IMR-90 (cell line): ENCODE measurements at regions not wholly inside any gene's neighbourhood (a gene's known extent, or its start where the extent isn't known, plus 50 kb on each side); places are given as distances from the start of the nearest gene placed in this dataset.
A peak's percentile ranks its signal among the peaks of the same experiment; 100 is the strongest.

Source experiments
- ATAC-seq: fragments of 200-7000 bp; cut with Tn5 transposase; 2 replicates; pipeline ENCODE4 v1.9.1; 2020; ENCODE audit warnings: low read depth, mild to moderate bottlenecking, moderate library complexity
- BruUV-seq: library from RNA; stranded (reverse); fragments of 400-500 nt; replicated peaks from 2 replicates; lab custom pipeline; 2021; lab: Mats Ljungman, UMichigan
- CTCF ChIA-PET: fragments of 300-600 bp; formaldehyde crosslinking; extraction: SDS; loops from one replicate; lab custom pipeline; 2021; ENCODE audit warnings: antibody characterized with exemption; lab: Yijun Ruan, JAX
- POLR2A ChIA-PET: fragments of 300-600 bp; sonication (Branson Sonifier 250); formaldehyde crosslinking; loops from one replicate; lab custom pipeline; 2022; ENCODE audit warnings: antibody characterized with exemption; ENCODE audit not compliant: unreplicated experiment; lab: Charles Lee
- DNase-seq: peaks from one replicate; pipeline ENCODE4 v3.0.0; 2013
- H2AFZ ChIP-seq: replicated peaks from 2 replicates; pipeline ENCODE3; 2013; ENCODE audit warnings: low read length, mild to moderate bottlenecking; ENCODE audit not compliant: poor library complexity
- H2AK5ac ChIP-seq: 2 replicates; pipeline ENCODE4 v1.6.1; 2013; ENCODE audit warnings: low read depth, low read length, inconsistent platforms
- H2AK9ac ChIP-seq: replicated peaks from 2 replicates; pipeline ENCODE3; 2013; ENCODE audit warnings: mild to moderate bottlenecking, low read depth, low read length, moderate library complexity; ENCODE audit not compliant: poor library complexity
- H2BK120ac ChIP-seq: 2 replicates; pipeline ENCODE4 v1.6.1; 2013; ENCODE audit warnings: low read depth, low read length, inconsistent platforms
- H2BK15ac ChIP-seq: 3 replicates; pipeline ENCODE4 v1.6.1; 2013; ENCODE audit warnings: low read depth, low read length, inconsistent platforms
- H2BK20ac ChIP-seq: 2 replicates; pipeline ENCODE4 v1.6.1; 2013; ENCODE audit warnings: low read depth, mild to moderate bottlenecking, inconsistent platforms, low read length, moderate library complexity
- H2BK5ac ChIP-seq: 2 replicates; pipeline ENCODE4 v1.6.1; 2013; ENCODE audit warnings: mild to moderate bottlenecking, low read depth, low read length, inconsistent platforms; ENCODE audit not compliant: poor library complexity, severe bottlenecking
- H3K14ac ChIP-seq: replicated peaks from 2 replicates; pipeline ENCODE4 v1.6.1; 2013; ENCODE audit warnings: low read depth, low read length, inconsistent platforms
- H3K18ac ChIP-seq: 2 replicates; pipeline ENCODE4 v1.6.1; 2013; ENCODE audit warnings: low read depth, low read length, control low read depth
- H3K23ac ChIP-seq: 2 replicates; pipeline ENCODE4 v1.6.1; 2013; ENCODE audit warnings: low read depth, low read length, inconsistent platforms
- H3K27ac ChIP-seq: 2 replicates; pipeline ENCODE4 v1.5.1; 2013; ENCODE audit warnings: mild to moderate bottlenecking, control low read depth, low read length; ENCODE audit not compliant: insufficient read depth
- H3K27me3 ChIP-seq: 2 replicates; pipeline ENCODE4 v1.6.1; 2013; ENCODE audit warnings: low read length; ENCODE audit not compliant: control insufficient read depth, insufficient read depth
- H3K36me3 ChIP-seq: 2 replicates; pipeline ENCODE4 v1.6.1; 2013; ENCODE audit warnings: low read length, mixed read lengths; ENCODE audit not compliant: control insufficient read depth, insufficient read depth
- H3K4ac ChIP-seq: 2 replicates; pipeline ENCODE4 v1.6.1; 2013; ENCODE audit warnings: low read depth, low read length, inconsistent platforms
- H3K4me1 ChIP-seq: 2 replicates; pipeline ENCODE4 v1.6.1; 2013; ENCODE audit warnings: low read length, mixed read lengths; ENCODE audit not compliant: control insufficient read depth, insufficient read depth
- H3K4me2 ChIP-seq: 2 replicates; pipeline ENCODE4 v1.6.1; 2013; ENCODE audit warnings: low read depth, mild to moderate bottlenecking, control low read depth, low read length, moderate library complexity
- H3K4me3 ChIP-seq: 2 replicates; pipeline ENCODE4 v1.5.1; 2013; ENCODE audit warnings: low read depth, mild to moderate bottlenecking, control low read depth, low read length, moderate library complexity; ENCODE audit not compliant: insufficient read depth
- H3K56ac ChIP-seq: 2 replicates; pipeline ENCODE4 v1.6.1; 2013; ENCODE audit warnings: low read length, inconsistent platforms; ENCODE audit not compliant: insufficient read depth; ENCODE audit errors: extremely low read depth
- H3K79me1 ChIP-seq, 2 experiments: 2 replicates each; pipeline ENCODE4 v1.6.1; 2013; ENCODE audit warnings: low read length in 2 of 2, inconsistent platforms in 1 of 2, low read depth in 1 of 2
- H3K9ac ChIP-seq: 2 replicates; pipeline ENCODE4 v1.6.1; 2013; ENCODE audit warnings: low read depth, low read length, control low read depth
- H3K9me1 ChIP-seq: 2 replicates; pipeline ENCODE4 v1.6.1; 2013; ENCODE audit warnings: low read length, inconsistent platforms; ENCODE audit not compliant: insufficient read depth
- H3K9me3 ChIP-seq: 2 replicates; pipeline ENCODE4 v1.6.1; 2013; ENCODE audit warnings: low read length; ENCODE audit not compliant: control insufficient read depth, insufficient read depth
- H4K20me1 ChIP-seq: 2 replicates; pipeline ENCODE4 v1.6.1; 2013; ENCODE audit warnings: low read length, inconsistent platforms; ENCODE audit not compliant: insufficient read depth
- H4K5ac ChIP-seq: 2 replicates; pipeline ENCODE4 v1.6.1; 2013; ENCODE audit warnings: mild to moderate bottlenecking, low read depth, low read length, control low read depth
- H4K8ac ChIP-seq, 2 experiments: 2 replicates each; pipeline ENCODE4 v1.6.1; 2013; ENCODE audit warnings: low read depth in 2 of 2, low read length in 2 of 2, control low read depth in 1 of 2, inconsistent platforms in 1 of 2
- H4K91ac ChIP-seq: 2 replicates; pipeline ENCODE4 v1.6.1; 2013; ENCODE audit warnings: low read depth, low read length, inconsistent platforms; ENCODE audit not compliant: insufficient read depth
- CHD1 ChIP-seq: IDR thresholded peaks from 2 replicates; pipeline ENCODE4 v1.6.1; 2012; ENCODE audit warnings: low read depth, low read length, improper control_type of control experiment
- ELK1 ChIP-seq: fragments of 150-350 bp; IDR thresholded peaks from 2 replicates; pipeline ENCODE4 v1.6.1; 2016; ENCODE audit warnings: low read depth, mild to moderate bottlenecking, low read length, moderate library complexity, borderline replicate concordance
- MAFK ChIP-seq: IDR thresholded peaks from 2 replicates; pipeline ENCODE4 v1.6.1; 2012; ENCODE audit warnings: low read depth, low read length, improper control_type of control experiment
- WGBS, 2 experiments: methylation state at CpG; one replicate each; pipeline versions ENCODE4 v1.1.5 to v1.1.7; 2013; ENCODE audit warnings: missing lambda C conversion rate in 2 of 2; ENCODE audit not compliant: insufficient read length in 1 of 2; ENCODE audit errors: extremely low coverage in 2 of 2; 5-methylcytosine and 5-hydroxymethylcytosine counted together
- dilution Hi-C: fragments of 300-500 bp; cut with HindIII; formaldehyde crosslinking; loops from one replicate; pipeline ENCODE4 v1.14.3; 2018; ENCODE audit warnings: low sequenced_read_pairs; ENCODE audit not compliant: unreplicated experiment
- in situ Hi-C: fragments of 300-500 bp; cut with MboI; formaldehyde crosslinking; loops from 3 replicates; pipeline ENCODE4 v1.14.3; 2019; ENCODE audit warnings: low sequenced_read_pairs, inconsistent platforms, mixed read lengths
- intact Hi-C: fragments of 100-400 bp; cut with micrococcal nuclease; formaldehyde crosslinking; loops from 2 replicates; pipeline ENCODE4 v1.10.0; 2022

- no peaks in the 10 kb centered on the region for H4K20me1 ChIP-seq
- no peak overlapping the region for H2BK5ac ChIP-seq
- H3K9me1 ChIP-seq: no peaks in the 10 kb centered on the region
- no peak overlapping the region for H3K18ac ChIP-seq
- in situ Hi-C loops (no loop called here), dilution Hi-C loops (no loop called here), intact Hi-C loops (no loop called here)
- no peaks in the 10 kb centered on the region for H3K27me3 ChIP-seq
- H3K4me1 ChIP-seq: no peaks in the 10 kb centered on the region
- H3K14ac ChIP-seq: no peak overlapping the region
- no peak overlapping the region for H2BK20ac ChIP-seq
- no peaks in the 10 kb centered on the region for H3K36me3 ChIP-seq
- no peak overlapping the region for H3K4me2 ChIP-seq
- H4K5ac ChIP-seq: no peak overlapping the region
- no peak overlapping the region for H4K8ac ChIP-seq
- no peak overlapping the region for H3K4me3 ChIP-seq
- H3K56ac ChIP-seq: no peak overlapping the region
- WGBS, 2 experiments: 40% methylated on average over 5 of the region's 5 CpGs; no CpG with 5 or more reads in 1 of the 2 experiments
- H2BK15ac ChIP-seq: no peak overlapping the region
- no peak for DNase-seq
- no peak overlapping the region for H3K4ac ChIP-seq
- BruUV-seq: no TSS peak
- H3K79me1 ChIP-seq: no peaks in the 10 kb centered on the region
- POLR2A ChIA-PET: no interaction called here
- no peak for TF ChIP-seq ELK1
- no peak for TF ChIP-seq CHD1
- TF ChIP-seq MAFK: 0 out of 2 replicates have a peak, but pooled peaks have one; percentile 7
- H3K27ac ChIP-seq: no peak overlapping the region
- H2AK9ac ChIP-seq: no peak overlapping the region
- no peak overlapping the region for H3K9ac ChIP-seq
- no peak overlapping the region for H2AFZ ChIP-seq
- no peak overlapping the region for H4K91ac ChIP-seq
- H3K9me3 ChIP-seq: 0 out of 2 replicates have a peak, but pooled peaks cover 4% of the 10 kb centered on the region
- H2BK120ac ChIP-seq: no peak overlapping the region
- CTCF ChIA-PET: no interaction called here
- no peak overlapping the region for H2AK5ac ChIP-seq
- no peak for ATAC-seq
- H3K23ac ChIP-seq: no peak overlapping the region
These were observed 235.4 kb downstream of the DTWD2 start for GRCh38 chr5:118752969-118753368.
